Type B pancreatic cell (in vitro differentiated cells): ENCODE measurements at regions not wholly inside any gene's neighbourhood (a gene's known extent, or its start where the extent isn't known, plus 50 kb on each side); places are given as distances from the start of the nearest gene placed in this dataset.

Source experiments
- DNase-seq: peaks from one replicate; pipeline ENCODE4 v3.0.0; 2021; ENCODE audit warnings: mixed read lengths; ENCODE audit not compliant: unreplicated experiment; ENCODE audit errors: extremely low spot score
- H3K27ac Mint-ChIP-seq: 2 replicates; pipeline ENCODE4 v1.8.0; 2021; ENCODE audit warnings: mild to moderate bottlenecking, mixed read lengths
- H3K27me3 Mint-ChIP-seq: 2 replicates; pipeline ENCODE4 v1.8.0; 2021; ENCODE audit warnings: mixed read lengths
- H3K36me3 Mint-ChIP-seq: 2 replicates; pipeline ENCODE4 v1.8.0; 2021; ENCODE audit warnings: mixed read lengths
- H3K4me1 Mint-ChIP-seq: one replicate; pipeline ENCODE4 v1.8.0; 2021; ENCODE audit warnings: mixed read lengths; ENCODE audit not compliant: unreplicated experiment
- H3K4me3 Mint-ChIP-seq: 2 replicates; pipeline ENCODE4 v1.8.0; 2021; ENCODE audit warnings: mild to moderate bottlenecking, mixed read lengths
- H3K9me3 Mint-ChIP-seq: 2 replicates; pipeline ENCODE4 v1.8.0; 2021; ENCODE audit warnings: mixed read lengths
- TF ChIP-seq, protein P1 (sequence below): fragments of 200-600 bp; sonication (generic); conservative IDR thresholded peaks from 2 replicates; pipeline ENCODE4 v1.5.0; 2021; ENCODE audit warnings: antibody characterized with exemption, mild to moderate bottlenecking

DNA sequence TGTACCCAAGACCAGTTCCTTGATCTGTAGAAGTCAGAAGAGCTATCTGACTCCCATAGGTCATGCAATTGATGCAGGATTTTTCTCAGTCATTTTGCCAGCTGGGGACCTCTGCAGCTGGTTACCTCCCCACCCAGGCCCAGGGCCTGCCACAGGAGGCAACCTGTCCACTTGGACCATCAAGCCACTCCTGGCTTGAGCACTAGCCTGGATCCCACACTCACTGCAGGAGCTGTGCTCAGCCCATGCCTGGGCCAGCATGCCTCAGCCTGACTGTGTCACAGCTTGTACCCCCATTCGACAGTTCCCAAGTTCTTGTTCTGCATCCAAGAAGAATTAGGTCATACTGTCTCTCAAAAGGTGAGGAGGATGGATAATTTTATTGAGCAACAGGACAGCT lies 189.4 kb downstream of the PCDH17 start:
- no peak overlapping the region for H3K27ac Mint-ChIP-seq
- DNase-seq = no peak
- H3K4me1 Mint-ChIP-seq = peaks cover 13% of the 10 kb centered on the region
- H3K4me3 Mint-ChIP-seq = no peak overlapping the region
- no peaks in the 10 kb centered on the region for H3K36me3 Mint-ChIP-seq
- H3K27me3 Mint-ChIP-seq = no peaks in the 10 kb centered on the region
- no peaks in the 10 kb centered on the region for H3K9me3 Mint-ChIP-seq
- TF ChIP-seq, protein P1, sequence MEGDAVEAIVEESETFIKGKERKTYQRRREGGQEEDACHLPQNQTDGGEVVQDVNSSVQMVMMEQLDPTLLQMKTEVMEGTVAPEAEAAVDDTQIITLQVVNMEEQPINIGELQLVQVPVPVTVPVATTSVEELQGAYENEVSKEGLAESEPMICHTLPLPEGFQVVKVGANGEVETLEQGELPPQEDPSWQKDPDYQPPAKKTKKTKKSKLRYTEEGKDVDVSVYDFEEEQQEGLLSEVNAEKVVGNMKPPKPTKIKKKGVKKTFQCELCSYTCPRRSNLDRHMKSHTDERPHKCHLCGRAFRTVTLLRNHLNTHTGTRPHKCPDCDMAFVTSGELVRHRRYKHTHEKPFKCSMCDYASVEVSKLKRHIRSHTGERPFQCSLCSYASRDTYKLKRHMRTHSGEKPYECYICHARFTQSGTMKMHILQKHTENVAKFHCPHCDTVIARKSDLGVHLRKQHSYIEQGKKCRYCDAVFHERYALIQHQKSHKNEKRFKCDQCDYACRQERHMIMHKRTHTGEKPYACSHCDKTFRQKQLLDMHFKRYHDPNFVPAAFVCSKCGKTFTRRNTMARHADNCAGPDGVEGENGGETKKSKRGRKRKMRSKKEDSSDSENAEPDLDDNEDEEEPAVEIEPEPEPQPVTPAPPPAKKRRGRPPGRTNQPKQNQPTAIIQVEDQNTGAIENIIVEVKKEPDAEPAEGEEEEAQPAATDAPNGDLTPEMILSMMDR = no peak

DNA sequence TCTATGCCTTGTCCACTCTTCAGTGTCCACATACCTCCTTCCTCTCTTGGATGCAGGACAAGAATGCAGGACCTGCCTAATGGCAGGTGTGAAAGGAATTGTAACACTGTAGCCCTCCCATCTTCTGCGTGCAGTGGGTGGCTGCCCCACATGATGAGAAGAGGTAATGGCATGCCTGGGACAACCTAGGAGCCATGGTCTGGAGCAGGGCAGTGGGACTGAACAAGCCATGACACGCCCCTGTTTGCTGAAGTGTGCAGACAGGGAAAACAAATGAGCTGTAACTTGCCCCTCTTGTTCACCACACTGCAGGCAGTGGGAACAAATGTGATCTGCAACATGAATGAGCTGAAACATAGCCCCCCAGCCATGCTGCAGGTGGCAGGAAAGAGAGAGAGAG lies 192.2 kb downstream of the PCDH17 start:
- Mint-ChIP-seq H3K27ac (no peak overlapping the region), H3K4me3 (no peak overlapping the region)
- TF ChIP-seq, protein P1 = no peak

DNA sequence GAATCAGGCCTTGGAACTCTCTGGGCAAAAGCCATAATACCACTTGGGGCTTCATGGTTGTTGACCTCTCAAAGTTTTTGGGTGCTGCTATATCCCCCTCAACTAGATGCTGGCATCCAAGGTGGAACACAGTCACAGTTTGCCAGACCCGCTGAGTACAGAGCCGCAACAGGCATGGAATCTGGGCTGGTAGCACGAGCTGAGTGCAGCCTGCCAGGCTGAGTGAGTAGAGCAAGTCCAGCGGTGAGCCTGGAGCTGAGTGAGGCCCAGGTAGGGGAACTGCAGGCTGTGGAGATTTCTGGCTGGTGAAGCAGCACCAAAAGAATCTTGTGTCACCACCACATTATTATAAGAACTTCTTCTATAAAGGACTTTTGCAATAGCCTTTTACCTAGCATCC lies 192.6 kb downstream of the PCDH17 start:
- Mint-ChIP-seq H3K36me3 (no peaks in the 10 kb centered on the region), H3K27me3 (no peaks in the 10 kb centered on the region), H3K4me3 (no peak overlapping the region), H3K9me3 (no peaks in the 10 kb centered on the region), H3K27ac (no peak overlapping the region), H3K4me1 (peaks cover 13% of the 10 kb centered on the region)
- DNase-seq = no peak
- TF ChIP-seq, protein P1 = no peak

More for the DNA sequence above, 192.2 kb downstream of the PCDH17 start:
- no peaks in the 10 kb centered on the region for H3K9me3 Mint-ChIP-seq
- no peaks in the 10 kb centered on the region for H3K36me3 Mint-ChIP-seq
- DNase-seq = no peak
- H3K27me3 Mint-ChIP-seq = no peaks in the 10 kb centered on the region
- H3K4me1 Mint-ChIP-seq = peaks cover 13% of the 10 kb centered on the region

DNA sequence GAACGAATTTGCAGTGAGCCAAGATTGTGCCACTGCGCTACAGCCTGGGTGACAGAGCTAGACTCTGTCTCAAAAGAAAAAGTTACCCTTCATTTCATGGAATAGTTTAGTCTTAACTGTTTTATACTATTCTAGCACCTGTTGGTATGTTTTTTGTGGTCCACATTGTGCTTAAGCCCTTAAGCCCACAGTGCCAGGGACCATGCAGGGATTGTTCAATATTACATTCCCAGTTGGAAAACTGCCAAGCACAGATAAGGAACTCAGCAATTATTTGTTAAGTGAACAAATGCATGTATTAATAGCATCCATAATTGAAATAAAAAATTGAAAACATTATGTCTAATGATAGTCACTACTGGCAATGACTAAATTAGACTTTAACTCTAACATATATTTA lies 193.5 kb downstream of the PCDH17 start:
- no peaks in the 10 kb centered on the region for H3K9me3 Mint-ChIP-seq
- DNase-seq = no peak
- TF ChIP-seq, protein P1 = no peak
- no peak overlapping the region for H3K27ac Mint-ChIP-seq
- H3K4me3 Mint-ChIP-seq = no peak overlapping the region
- no peaks in the 10 kb centered on the region for H3K27me3 Mint-ChIP-seq
- H3K36me3 Mint-ChIP-seq = no peaks in the 10 kb centered on the region
- peaks cover 13% of the 10 kb centered on the region for H3K4me1 Mint-ChIP-seq

DNA sequence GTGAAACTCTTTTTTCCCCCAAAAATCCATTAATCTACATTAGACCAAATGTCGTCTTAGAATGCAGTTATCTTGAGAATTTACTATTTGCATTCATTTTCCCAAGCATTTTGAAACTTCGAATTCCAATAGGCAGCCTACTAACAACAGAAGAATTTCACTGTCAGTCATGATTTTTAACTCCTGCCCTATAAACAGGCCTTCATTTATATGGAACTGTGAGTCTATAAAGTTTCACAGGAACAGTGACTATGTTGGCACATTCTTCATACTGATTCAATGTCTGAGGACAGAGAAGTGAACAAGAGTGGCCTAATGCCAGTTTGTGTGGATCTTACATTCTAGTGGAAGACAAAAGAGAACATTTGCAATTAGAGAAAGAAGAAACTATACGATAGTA lies 198.0 kb downstream of the PCDH17 start:
- H3K27me3 Mint-ChIP-seq = no peaks in the 10 kb centered on the region
- TF ChIP-seq, protein P1 = no peak
- H3K9me3 Mint-ChIP-seq = no peaks in the 10 kb centered on the region
- peaks cover 3% of the 10 kb centered on the region for H3K4me1 Mint-ChIP-seq
- no peak for DNase-seq
- no peak overlapping the region for H3K27ac Mint-ChIP-seq
- no peak overlapping the region for H3K4me3 Mint-ChIP-seq
- H3K36me3 Mint-ChIP-seq = no peaks in the 10 kb centered on the region

DNA sequence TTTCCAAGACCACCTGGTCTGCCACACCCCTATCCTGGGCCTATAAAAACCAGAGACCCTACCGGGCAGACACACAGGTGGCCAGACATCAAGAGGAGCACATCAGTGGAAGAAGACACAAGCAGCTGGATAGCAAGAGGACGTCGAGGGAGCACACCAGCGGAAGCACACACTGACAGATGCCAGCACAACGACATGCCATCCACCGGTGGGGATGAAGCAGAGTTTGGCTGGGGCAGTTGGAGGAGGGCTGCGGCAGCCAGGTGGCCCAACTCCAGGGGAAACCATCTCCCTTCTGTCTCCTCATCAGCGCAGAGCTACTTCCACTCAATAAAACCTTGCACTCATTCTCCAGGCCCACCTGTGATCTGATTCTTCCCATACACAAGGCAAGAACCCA lies 200.6 kb downstream of the PCDH17 start:
- Mint-ChIP-seq H3K27me3 (no peaks in the 10 kb centered on the region), H3K4me1 (no peaks in the 10 kb centered on the region), H3K36me3 (no peaks in the 10 kb centered on the region), H3K27ac (no peak overlapping the region), H3K9me3 (no peaks in the 10 kb centered on the region), H3K4me3 (no peak overlapping the region)
- no peak for DNase-seq
- TF ChIP-seq, protein P1 = no peak
